AG09319 (cell line): ENCODE measurements at regions not wholly inside any gene's neighbourhood (a gene's known extent, or its start where the extent isn't known, plus 50 kb on each side); places are given as distances from the start of the nearest gene placed in this dataset.

ENCODE experiments used
- DNase-seq: peaks from one replicate; pipeline ENCODE4 v3.0.0-alpha.2; 2010; ENCODE audit warnings: low read depth; ENCODE audit errors: extremely low read depth
- CTCF ChIP-seq: IDR thresholded peaks from 2 replicates; pipeline ENCODE4 v1.5.1; 2011; ENCODE audit warnings: low read depth, mild to moderate bottlenecking, inconsistent platforms, low read length, moderate library complexity

- no peak for TF ChIP-seq CTCF
- DNase-seq = no peak
Measured at GRCh38 chr18:25962919-25963318, 127.5 kb downstream of the SS18 start.

DNA sequence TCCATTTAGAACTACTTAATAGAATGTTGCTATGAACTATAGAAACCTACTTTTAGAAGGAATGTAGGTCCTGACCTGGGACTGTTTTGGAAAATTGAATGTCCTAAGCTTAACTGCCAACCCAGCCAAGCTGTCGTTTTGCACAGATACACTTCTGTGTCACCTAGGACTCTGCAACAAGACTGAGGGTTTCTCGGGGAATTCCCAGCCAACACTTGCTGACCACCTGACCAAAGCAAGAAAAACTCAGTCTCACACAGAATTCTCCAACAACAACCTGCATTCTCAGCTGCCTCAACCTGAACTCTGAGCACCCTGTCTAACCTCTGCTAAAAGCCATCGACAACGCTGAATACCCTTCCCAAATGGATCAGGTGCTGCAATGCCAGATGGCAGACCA lies 128.2 kb downstream of the SS18 start:
- no peak for DNase-seq
- TF ChIP-seq CTCF = no peak

- TF ChIP-seq CTCF = no peak
- no peak for DNase-seq
Measured at GRCh38 chr18:25957017-25957416, 133.4 kb downstream of the SS18 start.

DNA sequence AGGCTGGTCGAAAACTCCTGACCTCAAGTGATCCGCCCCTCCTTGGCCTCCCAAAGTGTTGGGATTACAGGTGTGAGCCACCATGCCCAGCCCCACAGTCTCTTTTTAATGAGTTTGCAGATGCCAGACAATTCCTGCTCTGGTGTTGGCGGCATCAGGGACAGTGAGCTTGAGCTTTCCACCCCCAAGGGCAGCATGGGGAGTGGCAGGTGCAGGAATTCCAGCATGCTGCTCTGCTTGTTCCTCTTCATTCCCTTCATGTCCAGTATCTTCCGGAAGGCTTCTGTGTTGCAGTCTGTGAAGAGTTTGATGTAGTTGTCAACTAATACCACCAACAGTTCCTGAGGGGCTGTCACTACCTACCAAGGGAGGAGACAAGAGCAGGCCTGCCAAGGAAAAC lies 137.3 kb downstream of the SS18 start:
- no peak for TF ChIP-seq CTCF
- DNase-seq = no peak

DNA sequence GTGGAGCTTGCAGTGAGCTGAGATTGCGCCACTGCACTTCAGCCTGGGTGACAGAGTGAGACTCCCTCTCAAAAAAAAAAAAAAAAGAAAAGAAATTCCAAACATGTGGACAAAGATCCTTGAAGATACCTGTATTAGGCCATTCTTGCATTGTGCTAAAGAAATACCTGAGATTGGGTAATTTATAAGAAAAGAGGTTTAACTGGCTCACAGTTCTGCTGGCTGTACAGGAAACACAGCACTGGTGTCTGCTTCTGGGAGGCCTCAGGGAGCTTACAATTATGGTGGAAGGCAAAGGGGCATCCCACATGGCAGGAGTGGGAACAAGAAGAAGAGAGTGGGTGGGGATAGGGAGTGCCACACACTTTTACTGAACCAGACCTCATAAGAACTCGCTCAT lies 140.1 kb downstream of the SS18 start:
- no peak for TF ChIP-seq CTCF
- no peak for DNase-seq

DNA sequence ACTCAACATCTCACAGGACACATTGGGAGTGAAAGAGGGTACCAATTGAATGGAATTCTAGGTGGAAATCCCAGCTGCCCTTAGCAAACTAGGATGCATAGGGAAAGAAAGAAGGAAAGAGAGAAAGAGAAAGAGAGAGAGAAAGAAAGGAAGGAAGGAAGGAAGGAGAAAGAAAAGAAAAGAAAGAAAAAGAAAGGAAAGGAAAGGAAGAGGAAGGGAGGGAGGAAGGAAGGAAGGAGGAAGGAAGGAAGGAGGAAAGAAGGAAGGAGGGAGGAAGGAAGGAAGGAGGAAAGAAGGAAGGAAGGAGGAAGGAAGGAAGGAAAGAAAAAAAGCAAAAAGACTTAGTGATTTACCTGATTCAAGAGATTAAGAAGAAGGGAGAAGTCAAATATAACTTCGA lies 143.9 kb downstream of the SS18 start:
- DNase-seq = no peak
- no peak for TF ChIP-seq CTCF

GRCh38 chr18:25935356-25935755 lies 155.1 kb downstream of the SS18 start:
- no peak for TF ChIP-seq CTCF
- DNase-seq = no peak
